ENCODE measurements at regions not wholly inside any gene's neighbourhood (a gene's known extent, or its start where the extent isn't known, plus 50 kb on each side); places are given as distances from the start of the nearest gene placed in this dataset.

- no peak for TF ChIP-seq CTCF (IDR thresholded peaks at IDR 0.05)
- no peak for TF ChIP-seq POLR2A (IDR thresholded peaks at IDR 0.05)
These were observed 327.1 kb upstream of the SLCO3A1 start for GRCh38 chr15:91526424-91526823.
